Gastroesophageal sphincter (tissue), 4 donors: ENCODE measurements at regions not wholly inside any gene's neighbourhood (a gene's known extent, or its start where the extent isn't known, plus 50 kb on each side); places are given as distances from the start of the nearest gene placed in this dataset.

ENCODE experiments used
- ATAC-seq: fragments of 150-250 bp; one replicate; pipeline ENCODE4 v1.9.1; 2016; ENCODE audit warnings: mild to moderate bottlenecking, moderate library complexity
- H3K27ac ChIP-seq, 4 donors: fragments of 200-600 bp; sonication (generic) in 3 of 4; 1 replicate in 3 of 4; 2 replicates in 1 of 4; pipeline ENCODE4 v1.5.1; 2016 to 2019
- H3K27me3 ChIP-seq: fragments of 200-600 bp; sonication (generic); one replicate; pipeline ENCODE4 v1.5.1; 2019
- H3K36me3 ChIP-seq, 2 donors: fragments of 200-600 bp; sonication (generic); one replicate each; pipeline ENCODE4 v1.5.1; 2019; ENCODE audit warnings: control low read depth in 1 of 2
- H3K4me1 ChIP-seq, 3 donors: fragments of 200-600 bp; sonication (generic); 1 replicate in 2 of 3; 2 replicates in 1 of 3; pipeline ENCODE4 v1.5.1; 2016 to 2019; ENCODE audit warnings: control low read depth in 2 of 3
- H3K4me3 ChIP-seq, 2 donors: fragments of 200-600 bp; sonication (generic); one replicate each; pipeline ENCODE4 v1.5.1; 2019; ENCODE audit warnings: mild to moderate bottlenecking in 1 of 2, moderate library complexity in 1 of 2
- H3K9me3 ChIP-seq, 3 donors: fragments of 200-600 bp; sonication (generic); one replicate each; pipeline ENCODE4 v1.5.1; 2017 to 2019; ENCODE audit warnings: control low read depth in 2 of 3
- EP300 ChIP-seq: sonication (generic); formaldehyde crosslinking; IDR thresholded peaks from one replicate; pipeline ENCODE4 v1.6.1; 2017; ENCODE audit warnings: antibody characterized with exemption, mild to moderate bottlenecking
- POLR2A ChIP-seq, 2 donors: fragments of 450-650 bp; IDR thresholded peaks; one replicate each; pipeline ENCODE4 v1.6.1; 2017; ENCODE audit warnings: antibody characterized with exemption in 2 of 2, mild to moderate bottlenecking in 2 of 2, moderate library complexity in 1 of 2
- POLR2AphosphoS5 ChIP-seq: sonication (generic); formaldehyde crosslinking; IDR thresholded peaks from one replicate; pipeline ENCODE4 v1.6.1; 2017; ENCODE audit warnings: antibody characterized with exemption
- WGBS, 2 donors: methylation state at CpG; one replicate each; pipeline ENCODE4 v1.1.5; 2018; ENCODE audit warnings: low coverage in 1 of 2; 5-methylcytosine and 5-hydroxymethylcytosine counted together
- TF ChIP-seq, protein P1 (sequence below), 4 experiments: fragments of 200-600 bp in 2 of 4; fragments of 450-650 bp in 2 of 4; sonication (generic) in 1 of 4; IDR thresholded peaks; one replicate each; pipeline ENCODE4 v1.5.1; 2017 to 2019; ENCODE audit warnings: antibody characterized with exemption in 4 of 4, mild to moderate bottlenecking in 2 of 4, moderate library complexity in 2 of 4

- Histone ChIP-seq H3K4me1 (no peaks in the 10 kb centered on the region), H3K4me3 (no peak overlapping the region), H3K36me3 (no peaks in the 10 kb centered on the region), H3K27me3 (no peaks in the 10 kb centered on the region), H3K27ac (no peak overlapping the region), H3K9me3 (no peaks in the 10 kb centered on the region)
- no peak for TF ChIP-seq POLR2A (IDR thresholded peaks at IDR 0.05)
- TF ChIP-seq, protein P1, sequence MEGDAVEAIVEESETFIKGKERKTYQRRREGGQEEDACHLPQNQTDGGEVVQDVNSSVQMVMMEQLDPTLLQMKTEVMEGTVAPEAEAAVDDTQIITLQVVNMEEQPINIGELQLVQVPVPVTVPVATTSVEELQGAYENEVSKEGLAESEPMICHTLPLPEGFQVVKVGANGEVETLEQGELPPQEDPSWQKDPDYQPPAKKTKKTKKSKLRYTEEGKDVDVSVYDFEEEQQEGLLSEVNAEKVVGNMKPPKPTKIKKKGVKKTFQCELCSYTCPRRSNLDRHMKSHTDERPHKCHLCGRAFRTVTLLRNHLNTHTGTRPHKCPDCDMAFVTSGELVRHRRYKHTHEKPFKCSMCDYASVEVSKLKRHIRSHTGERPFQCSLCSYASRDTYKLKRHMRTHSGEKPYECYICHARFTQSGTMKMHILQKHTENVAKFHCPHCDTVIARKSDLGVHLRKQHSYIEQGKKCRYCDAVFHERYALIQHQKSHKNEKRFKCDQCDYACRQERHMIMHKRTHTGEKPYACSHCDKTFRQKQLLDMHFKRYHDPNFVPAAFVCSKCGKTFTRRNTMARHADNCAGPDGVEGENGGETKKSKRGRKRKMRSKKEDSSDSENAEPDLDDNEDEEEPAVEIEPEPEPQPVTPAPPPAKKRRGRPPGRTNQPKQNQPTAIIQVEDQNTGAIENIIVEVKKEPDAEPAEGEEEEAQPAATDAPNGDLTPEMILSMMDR (IDR thresholded peaks at IDR 0.05) = no peak
- no peak for TF ChIP-seq EP300
- no peak for TF ChIP-seq POLR2AphosphoS5
- ATAC-seq = no peak
- WGBS, 2 donors = 85 to 86% methylated on average over 5 of the region's 5 CpGs
These were observed 985.2 kb upstream of the B3GALT2 start for GRCh38 chr1:194171596-194171995.

DNA sequence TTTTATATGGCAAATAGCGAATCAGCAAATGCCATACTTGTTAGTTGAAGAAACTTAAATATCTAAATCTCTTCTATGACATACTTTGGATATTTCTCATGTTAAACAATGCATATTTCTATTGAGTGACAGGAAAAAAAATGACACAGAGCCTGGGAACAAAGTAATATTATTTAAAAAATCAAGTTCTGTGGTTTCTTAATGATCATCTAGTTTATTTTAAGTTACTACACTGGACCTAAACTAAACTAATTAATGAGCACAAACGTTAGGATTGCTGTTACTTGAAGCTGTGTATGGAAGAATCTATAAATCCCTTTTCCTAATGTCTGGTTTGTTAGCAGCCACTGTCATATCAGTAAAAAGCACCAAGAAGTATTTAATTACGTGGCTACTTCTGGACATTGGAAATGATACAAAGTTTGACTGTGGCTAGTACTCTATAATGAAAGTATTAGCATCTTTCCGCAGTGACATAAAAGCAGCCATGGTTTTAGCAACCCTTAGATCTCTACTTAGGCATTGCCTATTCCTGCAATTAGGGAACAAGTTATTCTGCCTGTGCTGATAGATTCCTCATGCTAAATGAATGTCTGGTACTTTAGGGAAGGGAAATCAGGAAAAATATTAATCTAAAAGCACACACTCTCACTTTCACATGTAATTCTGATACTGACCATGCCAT is 981.7 kb upstream of the B3GALT2 start:
- H3K27ac ChIP-seq = no peak overlapping the region
- WGBS, 2 donors = 66 to 69% methylated on average over 4 of the region's 4 CpGs
- no peak overlapping the region for H3K4me3 ChIP-seq
- TF ChIP-seq EP300 (no peak), POLR2AphosphoS5 (no peak), POLR2A (IDR thresholded peaks at IDR 0.05) (no peak)
- TF ChIP-seq, protein P1 (IDR thresholded peaks at IDR 0.05) = no peak
- H3K4me1 ChIP-seq = no peaks in the 10 kb centered on the region
- no peak for ATAC-seq
- no peaks in the 10 kb centered on the region for H3K27me3 ChIP-seq
- no peaks in the 10 kb centered on the region for H3K9me3 ChIP-seq
- no peaks in the 10 kb centered on the region for H3K36me3 ChIP-seq

GRCh38 chr1:194164755-194165154 is 978.3 kb upstream of the B3GALT2 start:
- no peak overlapping the region for H3K4me3 ChIP-seq
- H3K27ac ChIP-seq = no peak overlapping the region
- WGBS, 2 donors = 87 to 100% methylated on average over 1 of the region's 1 CpG
- no peak for ATAC-seq
- H3K4me1 ChIP-seq = no peaks in the 10 kb centered on the region
- H3K36me3 ChIP-seq = no peaks in the 10 kb centered on the region
- H3K9me3 ChIP-seq = no peaks in the 10 kb centered on the region
- H3K27me3 ChIP-seq = no peaks in the 10 kb centered on the region
- TF ChIP-seq EP300 = no peak
- no peak for TF ChIP-seq POLR2AphosphoS5
- TF ChIP-seq, protein P1 (IDR thresholded peaks at IDR 0.05) = no peak
- no peak for TF ChIP-seq POLR2A (IDR thresholded peaks at IDR 0.05)

- Histone ChIP-seq H3K27me3 (no peaks in the 10 kb centered on the region), H3K27ac (no peak overlapping the region), H3K36me3 (no peaks in the 10 kb centered on the region), H3K4me3 (no peak overlapping the region), H3K9me3 (peaks cover 0 to 6% (median 0%) of the 10 kb centered on the region in 3 donors), H3K4me1 (no peaks in the 10 kb centered on the region)
- 45 to 80% methylated on average over 1 of the region's 1 CpG for WGBS, 2 donors
- no peak for ATAC-seq
- TF ChIP-seq POLR2A (IDR thresholded peaks at IDR 0.05) = no peak
These were observed 975.2 kb upstream of the B3GALT2 start for GRCh38 chr1:194161591-194161990.

- peaks cover 0 to 6% (median 0%) of the 10 kb centered on the region in 3 donors for H3K9me3 ChIP-seq
- no peak overlapping the region for H3K27ac ChIP-seq
- no peak overlapping the region for H3K4me3 ChIP-seq
- no peaks in the 10 kb centered on the region for H3K36me3 ChIP-seq
- no peak for TF ChIP-seq POLR2AphosphoS5
- TF ChIP-seq EP300 = no peak
- TF ChIP-seq POLR2A (IDR thresholded peaks at IDR 0.05) = no peak
- TF ChIP-seq, protein P1 (IDR thresholded peaks at IDR 0.05) = no peak
- ATAC-seq = no peak
- H3K4me1 ChIP-seq = no peaks in the 10 kb centered on the region
- H3K27me3 ChIP-seq = no peaks in the 10 kb centered on the region
These were observed 973.5 kb upstream of the B3GALT2 start for GRCh38 chr1:194159941-194160340.
